ENCODE measurements at regions not wholly inside any gene's neighbourhood (a gene's known extent, or its start where the extent isn't known, plus 50 kb on each side); places are given as distances from the start of the nearest gene placed in this dataset.

GRCh38 chr4:14092741-14093140 lies 465.2 kb upstream of the BOD1L1 start:
- H3K4me3 Mint-ChIP-seq, result no peak overlapping the region
- Histone ChIP-seq H2AFZ (replicated peaks) (no peak overlapping the region), H3F3A (ENCODE audit: low read depth) (no peaks in the 10 kb centered on the region), H3K27me3 (no peaks in the 10 kb centered on the region), H3K4me1 (no peaks in the 10 kb centered on the region), H3K4me2 (no peak overlapping the region), H3K27ac (no peak overlapping the region), H3K9ac (no peak overlapping the region), H3K79me2 (ENCODE audit: low read depth) (no peaks in the 10 kb centered on the region), H4K20me1 (ENCODE audit: low read depth) (no peaks in the 10 kb centered on the region), H3K9me3 (ENCODE audit: low read depth) (no peaks in the 10 kb centered on the region), H3K4me3 (no peak overlapping the region), H3K36me3 (no peaks in the 10 kb centered on the region)
- H3K9me3 Mint-ChIP-seq, result peaks cover 3% of the 10 kb centered on the region
- H3K36me3 Mint-ChIP-seq, result no peaks in the 10 kb centered on the region
- no peak for TF ChIP-seq CTCF (IDR thresholded peaks at IDR 0.05)
- TF ChIP-seq EZH2 (IDR thresholded peaks at IDR 0.05), result no peak
- TF ChIP-seq EZH2phosphoT487 (IDR thresholded peaks at IDR 0.05), result no peak
- peaks cover 10% of the 10 kb centered on the region for H3K27me3 Mint-ChIP-seq (ENCODE audit: insufficient read depth, low read depth)
- no peak for DNase-seq (ENCODE audit: low spot score)
- H3K4me1 Mint-ChIP-seq, result peaks cover 7% of the 10 kb centered on the region
- no peak overlapping the region for H3K27ac Mint-ChIP-seq

GRCh38 chr4:14095831-14096230 lies 468.3 kb upstream of the BOD1L1 start:
- Histone ChIP-seq H3K36me3 (no peaks in the 10 kb centered on the region), H3K4me2 (no peak overlapping the region), H4K20me1 (ENCODE audit: low read depth) (no peaks in the 10 kb centered on the region), H3K27me3 (no peaks in the 10 kb centered on the region), H2AFZ (replicated peaks) (no peak overlapping the region), H3K9ac (no peak overlapping the region), H3K27ac (no peak overlapping the region), H3K79me2 (ENCODE audit: low read depth) (no peaks in the 10 kb centered on the region), H3K9me3 (ENCODE audit: low read depth) (no peaks in the 10 kb centered on the region), H3K4me3 (no peak overlapping the region), H3K4me1 (no peaks in the 10 kb centered on the region), H3F3A (ENCODE audit: low read depth) (no peaks in the 10 kb centered on the region)
- TF ChIP-seq EZH2 (IDR thresholded peaks at IDR 0.05), result no peak
- H3K9me3 Mint-ChIP-seq, result peaks cover 3% of the 10 kb centered on the region
- peaks cover 9% of the 10 kb centered on the region for H3K4me1 Mint-ChIP-seq
- no peaks in the 10 kb centered on the region for H3K36me3 Mint-ChIP-seq
- no peak overlapping the region for H3K4me3 Mint-ChIP-seq
- H3K27me3 Mint-ChIP-seq (ENCODE audit: insufficient read depth, low read depth), result peaks cover 9% of the 10 kb centered on the region
- H3K27ac Mint-ChIP-seq, result no peak overlapping the region
- DNase-seq (ENCODE audit: low spot score), result no peak

- Mint-ChIP-seq H3K4me3 (no peak overlapping the region), H3K27me3 (ENCODE audit: insufficient read depth, low read depth) (peaks cover 8% of the 10 kb centered on the region), H3K27ac (no peak overlapping the region), H3K4me1 (peaks cover 9% of the 10 kb centered on the region), H3K36me3 (no peaks in the 10 kb centered on the region), H3K9me3 (peaks cover under 1% of the 10 kb centered on the region)
- DNase-seq (ENCODE audit: low spot score), result no peak
- no peak overlapping the region for H3K9ac ChIP-seq
- no peaks in the 10 kb centered on the region for H3K36me3 ChIP-seq
- no peak for TF ChIP-seq EZH2phosphoT487 (IDR thresholded peaks at IDR 0.05)
- no peak for TF ChIP-seq CTCF (IDR thresholded peaks at IDR 0.05)
- TF ChIP-seq EZH2 (IDR thresholded peaks at IDR 0.05), result no peak
- no peaks in the 10 kb centered on the region for H4K20me1 ChIP-seq (ENCODE audit: low read depth)
- no peaks in the 10 kb centered on the region for H3K79me2 ChIP-seq (ENCODE audit: low read depth)
- H3K4me3 ChIP-seq, result no peak overlapping the region
- H2AFZ ChIP-seq (replicated peaks), result no peak overlapping the region
- no peak overlapping the region for H3K27ac ChIP-seq
- no peak overlapping the region for H3K4me2 ChIP-seq
- no peaks in the 10 kb centered on the region for H3F3A ChIP-seq (ENCODE audit: low read depth)
- H3K27me3 ChIP-seq, result no peaks in the 10 kb centered on the region
- no peaks in the 10 kb centered on the region for H3K4me1 ChIP-seq
- no peaks in the 10 kb centered on the region for H3K9me3 ChIP-seq (ENCODE audit: low read depth)
Measured at GRCh38 chr4:14096396-14096965, 469.0 kb upstream of the BOD1L1 start.

- H3K4me1 Mint-ChIP-seq, result peaks cover 9% of the 10 kb centered on the region
- no peaks in the 10 kb centered on the region for H4K20me1 ChIP-seq (ENCODE audit: low read depth)
- no peaks in the 10 kb centered on the region for H3K9me3 ChIP-seq (ENCODE audit: low read depth)
- no peak for DNase-seq (ENCODE audit: low spot score)
- no peak overlapping the region for H3K4me3 Mint-ChIP-seq
- H3K4me2 ChIP-seq, result no peak overlapping the region
- peak overlapping the region; percentile 32 for H3K27ac Mint-ChIP-seq
- H3K4me1 ChIP-seq, result no peaks in the 10 kb centered on the region
- no peak overlapping the region for H3K4me3 ChIP-seq
- TF ChIP-seq EZH2 (IDR thresholded peaks at IDR 0.05) (no peak), CTCF (IDR thresholded peaks at IDR 0.05) (no peak)
- H3K27me3 Mint-ChIP-seq (ENCODE audit: insufficient read depth, low read depth), result peaks cover 2% of the 10 kb centered on the region
- no peaks in the 10 kb centered on the region for H3K27me3 ChIP-seq
- no peak overlapping the region for H3K9ac ChIP-seq
- H3K9me3 Mint-ChIP-seq, result peaks cover 3% of the 10 kb centered on the region
- H2AFZ ChIP-seq (replicated peaks), result no peak overlapping the region
- H3K36me3 Mint-ChIP-seq, result peaks cover 2% of the 10 kb centered on the region
- H3K79me2 ChIP-seq (ENCODE audit: low read depth), result no peaks in the 10 kb centered on the region
- no peak overlapping the region for H3K27ac ChIP-seq
- no peaks in the 10 kb centered on the region for H3K36me3 ChIP-seq
- no peaks in the 10 kb centered on the region for H3F3A ChIP-seq (ENCODE audit: low read depth)
Measured at GRCh38 chr4:14100349-14100748, 472.8 kb upstream of the BOD1L1 start.
